CD4-positive, alpha-beta memory T cell (primary cell): ENCODE measurements at regions not wholly inside any gene's neighbourhood (a gene's known extent, or its start where the extent isn't known, plus 50 kb on each side); places are given as distances from the start of the nearest gene placed in this dataset.
"Not testable (repeated sequence)": the region's sequence is repeated elsewhere in the genome, so short reads cannot be mapped to it uniquely, and the experiment has no call there.

Experiments
- CTCF ChIA-PET: fragments of 350-600 bp; sonication (Branson Sonifier 250); formaldehyde crosslinking; loops from one replicate; lab custom pipeline; 2021; ENCODE audit warnings: inconsistent platforms; ENCODE audit not compliant: partially characterized antibody; lab: Charles Lee
- POLR2A ChIA-PET: fragments of 350-600 bp; sonication (Branson Sonifier 250); formaldehyde crosslinking; loops from one replicate; lab custom pipeline; 2021; ENCODE audit not compliant: partially characterized antibody; lab: Charles Lee
- DNase-seq, 5 donors: peaks; one replicate each; pipeline versions ENCODE4 v3.0.0 to v3.0.0-alpha.2; 2020 to 2022; ENCODE audit warnings: mixed read lengths in 1 of 5
- H3K27ac ChIP-seq: one replicate; pipeline ENCODE4 v1.7.0; 2013; ENCODE audit warnings: low read depth, low read length
- H3K27me3 ChIP-seq: 2 replicates; pipeline ENCODE4 v1.7.0; 2013; ENCODE audit warnings: mild to moderate bottlenecking, low read length, moderate library complexity; ENCODE audit not compliant: insufficient read depth
- H3K36me3 ChIP-seq: 2 replicates; pipeline ENCODE4 v1.7.0; 2013; ENCODE audit warnings: mild to moderate bottlenecking, low read length, moderate library complexity; ENCODE audit not compliant: insufficient read depth
- H3K4me1 ChIP-seq: 2 replicates; pipeline ENCODE4 v1.7.0; 2013; ENCODE audit warnings: mild to moderate bottlenecking, low read length, moderate library complexity; ENCODE audit not compliant: insufficient read depth
- H3K4me3 ChIP-seq, 2 donors: one replicate each; pipeline ENCODE4 v1.7.0; 2013; ENCODE audit warnings: low read length in 2 of 2, mild to moderate bottlenecking in 1 of 2
- H3K9me3 ChIP-seq, 2 donors: one replicate each; pipeline ENCODE4 v1.7.0; 2013; ENCODE audit warnings: low read length in 2 of 2, control low read depth in 1 of 2; ENCODE audit not compliant: control insufficient read depth in 1 of 2
- H3K27ac Mint-ChIP-seq, 7 donors: one replicate each; pipeline ENCODE4 v1.8.0; 2020 to 2021; ENCODE audit warnings: mixed read lengths in 7 of 7, mild to moderate bottlenecking in 6 of 7, inconsistent platforms in 3 of 7, moderate library complexity in 3 of 7
- H3K27me3 Mint-ChIP-seq, 2 donors: one replicate each; pipeline ENCODE4 v1.8.0; 2020 to 2021; ENCODE audit warnings: mixed read lengths in 2 of 2
- H3K36me3 Mint-ChIP-seq, 2 donors: one replicate each; pipeline ENCODE4 v1.8.0; 2020 to 2021; ENCODE audit warnings: mixed read lengths in 2 of 2, inconsistent platforms in 1 of 2, mild to moderate bottlenecking in 1 of 2
- H3K4me1 Mint-ChIP-seq, 4 donors: one replicate each; pipeline ENCODE4 v1.8.0; 2020 to 2021; ENCODE audit warnings: mixed read lengths in 4 of 4, mild to moderate bottlenecking in 1 of 4
- H3K4me3 Mint-ChIP-seq, 8 donors: one replicate each; pipeline ENCODE4 v1.8.0; 2020 to 2021; ENCODE audit warnings: mixed read lengths in 8 of 8, mild to moderate bottlenecking in 7 of 8, moderate library complexity in 6 of 8, inconsistent platforms in 3 of 8
- H3K9me3 Mint-ChIP-seq, 8 donors: one replicate each; pipeline ENCODE4 v1.8.0; 2020 to 2021; ENCODE audit warnings: mixed read lengths in 8 of 8, mild to moderate bottlenecking in 5 of 8, inconsistent platforms in 3 of 8, moderate library complexity in 1 of 8
- intact Hi-C: fragments of 100-400 bp; cut with micrococcal nuclease; formaldehyde crosslinking; loops from one replicate; pipeline ENCODE4 v1.15.1; 2023

DNA sequence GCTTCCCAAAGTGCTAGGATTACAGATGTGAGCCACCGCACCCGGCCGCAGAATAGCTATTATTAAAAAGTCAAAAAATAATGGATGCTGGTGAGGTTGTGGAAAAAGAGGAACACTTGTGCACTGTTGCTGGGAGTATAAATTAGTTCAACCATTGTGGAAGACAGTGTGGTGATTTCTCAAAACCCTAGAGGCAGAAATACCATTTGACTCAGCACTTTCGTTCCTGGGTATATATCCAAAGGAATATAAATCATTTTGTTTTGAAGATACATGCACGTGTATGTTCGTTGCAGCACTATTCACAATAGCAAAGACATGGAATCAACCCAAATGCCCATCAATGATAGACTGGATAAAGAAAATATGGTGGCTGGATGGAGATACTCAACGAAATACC lies 132.1 kb upstream of the MED13 start:
- H3K4me1 ChIP-seq, H3K4me3 ChIP-seq, H3K27ac Mint-ChIP-seq, H3K27me3 Mint-ChIP-seq, POLR2A ChIA-PET, H3K36me3 ChIP-seq, H3K27ac ChIP-seq, intact Hi-C loops, H3K27me3 ChIP-seq, H3K36me3 Mint-ChIP-seq, H3K4me3 Mint-ChIP-seq, CTCF ChIA-PET, H3K9me3 Mint-ChIP-seq, H3K4me1 Mint-ChIP-seq, H3K9me3 ChIP-seq, DNase-seq: not testable (repeated sequence)

DNA sequence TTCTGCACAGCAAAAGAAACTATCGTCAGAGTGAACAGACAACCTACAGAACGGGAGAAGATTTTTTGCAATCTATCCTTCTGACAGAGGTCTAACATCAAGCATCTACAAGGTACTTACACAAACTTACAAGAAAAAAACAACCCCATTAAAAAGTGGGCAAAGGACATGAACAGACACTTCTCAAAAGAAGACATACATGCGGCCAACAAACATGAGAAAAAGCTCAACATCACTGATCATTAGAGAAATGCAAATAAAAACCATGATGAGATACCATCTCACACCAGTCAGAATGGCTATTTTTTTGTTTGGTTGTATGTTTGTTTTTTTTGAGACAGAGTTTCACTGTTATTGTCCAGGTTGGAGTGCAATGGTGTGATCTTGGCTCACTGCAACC lies 131.5 kb upstream of the MED13 start:
- H3K9me3 Mint-ChIP-seq, CTCF ChIA-PET, intact Hi-C loops, H3K4me3 ChIP-seq, H3K4me3 Mint-ChIP-seq, H3K9me3 ChIP-seq, H3K36me3 ChIP-seq, H3K27ac Mint-ChIP-seq, H3K27me3 Mint-ChIP-seq, H3K27ac ChIP-seq, H3K36me3 Mint-ChIP-seq, DNase-seq, H3K4me1 Mint-ChIP-seq, POLR2A ChIA-PET, H3K27me3 ChIP-seq, H3K4me1 ChIP-seq: not testable (repeated sequence)

DNA sequence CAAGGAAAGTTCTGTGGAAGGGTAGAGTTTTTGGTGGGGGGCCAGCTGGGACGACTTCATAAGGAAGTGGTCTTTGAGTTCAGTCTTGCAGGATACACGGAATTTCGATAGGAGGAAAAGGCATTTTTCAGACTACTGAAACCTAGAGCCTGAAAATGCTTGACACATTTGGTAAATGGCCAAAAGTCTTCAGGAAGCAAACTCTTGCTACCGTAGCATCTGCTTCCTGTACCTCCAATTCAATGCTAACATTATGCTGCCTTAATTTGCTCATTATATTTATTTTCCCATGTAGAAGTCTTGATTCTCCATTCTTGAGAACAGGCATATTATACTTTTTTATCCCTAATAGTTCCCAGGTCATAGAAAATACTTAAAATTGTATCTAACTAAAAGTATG lies 129.3 kb upstream of the MED13 start:
- no peaks in the 10 kb centered on the region for H3K36me3 Mint-ChIP-seq
- POLR2A ChIA-PET = no interaction called here
- H3K27me3 Mint-ChIP-seq = peaks cover 2 to 4% of the 10 kb centered on the region in 2 donors
- H3K4me3 ChIP-seq = no peak overlapping the region
- intact Hi-C loops = no loop called here
- H3K27me3 ChIP-seq = no peaks in the 10 kb centered on the region
- peaks cover 0 to 7% (median 0%) of the 10 kb centered on the region in 8 donors for H3K9me3 Mint-ChIP-seq
- peaks cover 0 to 4% (median 1%) of the 10 kb centered on the region in 4 donors for H3K4me1 Mint-ChIP-seq
- H3K4me1 ChIP-seq = no peaks in the 10 kb centered on the region
- CTCF ChIA-PET = no interaction called here
- no peak overlapping the region for H3K4me3 Mint-ChIP-seq
- H3K36me3 ChIP-seq = no peaks in the 10 kb centered on the region
- H3K27ac ChIP-seq = no peak overlapping the region
- no peaks in the 10 kb centered on the region for H3K9me3 ChIP-seq
- no peak overlapping the region for H3K27ac Mint-ChIP-seq
- DNase-seq = no peak

DNA sequence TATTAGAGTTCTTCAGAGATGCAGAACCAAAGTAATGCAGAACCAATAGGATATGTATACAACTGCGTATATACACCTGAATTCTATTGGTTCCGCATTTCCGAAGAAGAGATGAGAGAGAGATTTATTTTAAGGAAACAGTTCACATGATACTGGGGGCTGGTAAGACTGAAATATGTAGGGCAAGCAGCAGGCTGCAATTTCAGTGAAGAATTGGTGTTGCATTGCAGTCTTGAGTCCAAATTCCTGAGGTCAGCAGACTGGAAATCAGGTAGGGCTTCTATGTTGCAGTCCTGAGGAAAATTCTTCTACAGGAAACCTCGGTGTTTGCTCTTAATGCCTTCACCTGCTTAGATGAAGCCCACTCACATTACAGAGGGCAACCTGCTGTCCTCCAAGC lies 128.2 kb upstream of the MED13 start:
- no peak overlapping the region for H3K4me3 ChIP-seq
- no peak overlapping the region for H3K4me3 Mint-ChIP-seq
- peaks cover 0 to 4% (median 1%) of the 10 kb centered on the region in 4 donors for H3K4me1 Mint-ChIP-seq
- peaks cover 4% of the 10 kb centered on the region in 2 donors for H3K27me3 Mint-ChIP-seq
- CTCF ChIA-PET = no interaction called here
- no peaks in the 10 kb centered on the region for H3K27me3 ChIP-seq
- peaks cover 0 to 7% (median 0%) of the 10 kb centered on the region in 8 donors for H3K9me3 Mint-ChIP-seq
- H3K36me3 ChIP-seq = no peaks in the 10 kb centered on the region
- no peak overlapping the region for H3K27ac Mint-ChIP-seq
- H3K27ac ChIP-seq = no peak overlapping the region
- intact Hi-C loops = no loop called here
- H3K36me3 Mint-ChIP-seq = no peaks in the 10 kb centered on the region
- POLR2A ChIA-PET = no interaction called here
- no peaks in the 10 kb centered on the region for H3K4me1 ChIP-seq
- no peak for DNase-seq
- no peaks in the 10 kb centered on the region for H3K9me3 ChIP-seq

DNA sequence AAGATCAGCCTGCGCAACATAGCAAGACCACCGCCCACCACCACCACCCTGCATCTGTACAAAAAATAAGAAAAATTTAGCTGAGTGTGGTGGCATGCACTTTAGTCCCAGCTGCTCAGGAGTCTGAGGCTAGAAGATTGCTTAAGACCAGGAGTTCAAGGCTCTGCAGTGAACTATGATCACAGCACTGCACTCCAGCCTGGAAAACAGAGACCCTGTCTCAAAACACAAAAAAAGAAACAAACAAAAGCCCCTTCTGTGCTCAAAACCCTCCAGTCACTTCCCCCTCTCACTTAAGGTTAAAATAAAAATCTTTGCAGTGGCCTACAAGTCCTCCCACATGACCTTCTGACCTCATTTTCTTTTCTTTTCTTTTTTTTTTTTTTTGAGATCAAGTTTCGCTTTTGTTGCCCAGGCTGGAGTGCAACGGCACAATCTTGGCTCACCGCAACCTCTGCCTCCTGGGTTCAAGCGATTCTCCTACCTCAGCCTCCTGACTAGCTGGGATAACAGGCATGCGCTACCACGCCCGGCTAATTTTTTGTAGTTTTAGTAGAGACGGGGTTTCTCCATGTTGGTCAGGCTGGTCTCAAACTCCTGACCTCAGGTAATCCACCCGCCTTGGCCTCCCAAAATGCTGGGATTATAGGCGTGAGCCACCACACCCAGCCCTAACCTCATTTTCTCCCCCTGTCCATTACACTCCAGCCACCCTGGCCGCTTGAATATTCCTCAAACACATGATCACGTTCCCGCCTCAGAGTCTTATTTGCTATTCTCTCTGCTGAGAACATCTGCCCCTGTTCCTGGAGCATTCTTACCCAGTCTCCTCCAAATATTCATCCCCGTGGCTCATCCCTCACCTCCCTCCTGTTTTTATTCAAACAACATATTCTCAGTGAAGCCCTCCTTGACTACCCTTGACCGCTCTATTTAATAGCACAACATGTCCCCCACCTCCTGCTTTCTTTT lies 126.6 kb upstream of the MED13 start:
- Histone ChIP-seq H3K4me1 (no peaks in the 10 kb centered on the region), H3K27me3 (no peaks in the 10 kb centered on the region), H3K4me3 (no peak overlapping the region), H3K27ac (no peak overlapping the region), H3K9me3 (no peaks in the 10 kb centered on the region), H3K36me3 (no peaks in the 10 kb centered on the region)
- no peak for DNase-seq
- intact Hi-C loops = no loop called here
- POLR2A ChIA-PET = no interaction called here
- H3K27ac Mint-ChIP-seq = no peak overlapping the region
- peaks cover 0 to 7% (median 0%) of the 10 kb centered on the region in 8 donors for H3K9me3 Mint-ChIP-seq
- no peak overlapping the region for H3K4me3 Mint-ChIP-seq
- H3K4me1 Mint-ChIP-seq = peaks cover 0 to 4% (median 1%) of the 10 kb centered on the region in 4 donors
- H3K36me3 Mint-ChIP-seq = no peaks in the 10 kb centered on the region
- CTCF ChIA-PET = no interaction called here
- peaks cover 4 to 5% of the 10 kb centered on the region in 2 donors for H3K27me3 Mint-ChIP-seq

DNA sequence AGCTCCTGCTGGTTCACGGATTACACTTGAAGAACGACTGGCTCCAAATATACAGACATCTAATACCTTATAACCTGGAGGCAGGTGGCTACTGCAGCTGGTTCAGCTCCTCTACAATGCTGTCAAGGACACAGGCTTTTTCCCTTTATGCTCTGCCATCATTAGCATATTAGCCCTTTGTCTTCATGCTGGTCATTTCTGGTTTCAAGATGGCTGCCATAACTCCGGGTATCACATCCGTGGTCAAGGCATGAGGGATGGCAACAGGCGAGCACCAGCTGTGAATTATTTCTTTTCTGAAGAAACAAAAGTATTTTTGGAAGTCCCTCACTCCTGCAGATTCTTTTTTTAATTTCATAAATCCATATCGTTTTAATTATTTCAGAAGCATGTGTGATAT lies 124.3 kb upstream of the MED13 start:
- intact Hi-C loops = no loop called here
- POLR2A ChIA-PET = no interaction called here

DNA sequence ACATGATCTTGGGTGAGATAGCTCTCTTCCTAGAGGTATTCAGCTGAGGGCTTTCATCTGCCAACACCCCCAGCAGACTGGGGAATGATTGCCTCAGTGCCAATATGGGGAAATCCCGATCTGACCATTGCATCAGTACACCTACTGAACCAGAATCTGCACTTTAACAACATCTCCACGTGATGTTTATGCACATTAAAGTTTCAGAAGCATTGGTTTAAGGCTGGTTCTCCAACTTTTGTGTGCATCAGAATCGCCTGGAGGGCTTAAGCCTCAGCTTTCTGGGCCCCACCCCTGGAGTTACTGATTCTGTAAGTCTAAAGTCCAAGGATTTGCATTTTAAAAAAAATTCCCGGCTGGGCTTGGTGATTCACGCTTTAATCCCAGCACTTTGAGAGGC lies 123.6 kb upstream of the MED13 start:
- Mint-ChIP-seq H3K36me3 (no peaks in the 10 kb centered on the region), H3K4me1 (peaks cover 0 to 4% (median 1%) of the 10 kb centered on the region in 4 donors)
- POLR2A ChIA-PET = no interaction called here

More for the DNA sequence above, 124.3 kb upstream of the MED13 start:
- CTCF ChIA-PET = no interaction called here
- no peak overlapping the region for H3K27ac Mint-ChIP-seq
- no peaks in the 10 kb centered on the region for H3K9me3 ChIP-seq
- H3K36me3 Mint-ChIP-seq = no peaks in the 10 kb centered on the region
- no peak for DNase-seq
- H3K36me3 ChIP-seq = no peaks in the 10 kb centered on the region
- no peaks in the 10 kb centered on the region for H3K4me1 ChIP-seq
- H3K9me3 Mint-ChIP-seq = peaks cover 0 to 2% (median 0%) of the 10 kb centered on the region in 8 donors
- no peak overlapping the region for H3K27ac ChIP-seq
- no peaks in the 10 kb centered on the region for H3K27me3 ChIP-seq
- peaks cover 4 to 5% of the 10 kb centered on the region in 2 donors for H3K27me3 Mint-ChIP-seq
- peaks cover 0 to 4% (median 1%) of the 10 kb centered on the region in 4 donors for H3K4me1 Mint-ChIP-seq
- no peak overlapping the region for H3K4me3 Mint-ChIP-seq
- H3K4me3 ChIP-seq = no peak overlapping the region

More for the DNA sequence above, 123.6 kb upstream of the MED13 start:
- Histone ChIP-seq H3K27ac (no peak overlapping the region), H3K9me3 (no peaks in the 10 kb centered on the region), H3K4me3 (no peak overlapping the region), H3K36me3 (no peaks in the 10 kb centered on the region), H3K27me3 (no peaks in the 10 kb centered on the region), H3K4me1 (no peaks in the 10 kb centered on the region)
- intact Hi-C loops = no loop called here
- Mint-ChIP-seq H3K27me3 (peaks cover 4 to 5% of the 10 kb centered on the region in 2 donors), H3K27ac (no peak overlapping the region), H3K4me3 (no peak overlapping the region), H3K9me3 (no peaks in the 10 kb centered on the region)
- CTCF ChIA-PET = no interaction called here
- DNase-seq = no peak
